ENCODE measurements at regions not wholly inside any gene's neighbourhood (a gene's known extent, or its start where the extent isn't known, plus 50 kb on each side); places are given as distances from the start of the nearest gene placed in this dataset.

- Histone ChIP-seq H2AFZ (no peak overlapping the region), H3K4me3 (no peak overlapping the region), H3K4me1 (ENCODE audit: insufficient read depth) (no peaks in the 10 kb centered on the region), H3K27me3 (replicated peaks; ENCODE audit: insufficient read depth) (no peaks in the 10 kb centered on the region), H3K9me2 (ENCODE audit: insufficient read depth) (no peaks in the 10 kb centered on the region), H4K20me1 (ENCODE audit: insufficient read depth) (no peaks in the 10 kb centered on the region), H3K4me2 (ENCODE audit: unreplicated experiment) (no peak overlapping the region), H3K27ac (no peak overlapping the region), H3K9me3 (ENCODE audit: low read depth) (no peaks in the 10 kb centered on the region), H3K36me3 (ENCODE audit: low read depth) (no peaks in the 10 kb centered on the region), H3F3A (ENCODE audit: insufficient read depth) (no peaks in the 10 kb centered on the region), H3K79me2 (ENCODE audit: insufficient read depth) (no peaks in the 10 kb centered on the region), H3K9ac (no peak overlapping the region)
- no peak for DNase-seq
- WGBS, 2 experiments (ENCODE audit: low coverage in 1 of 2, low lambda C conversion rate in 2 of 2, missing lambda C conversion rate in 2 of 2), result 28% methylated on average over 5 of the region's 5 CpGs
- no peak for TF ChIP-seq EZH2 (IDR thresholded peaks at IDR 0.05; ENCODE audit: insufficient read depth, poor library complexity, severe bottlenecking)
- no peak for TF ChIP-seq EZH2phosphoT487 (IDR thresholded peaks at IDR 0.05; ENCODE audit: insufficient read depth, low read depth)
- in situ Hi-C loops (cut with MboI), result no loop called here
Observed at GRCh38 chr4:31175242-31175910, 455.2 kb downstream of the PCDH7 start.

- H3K9ac ChIP-seq, result no peak overlapping the region
- H3K79me2 ChIP-seq (ENCODE audit: insufficient read depth), result no peaks in the 10 kb centered on the region
- TF ChIP-seq EZH2phosphoT487 (IDR thresholded peaks at IDR 0.05; ENCODE audit: insufficient read depth, low read depth) (no peak), EZH2 (IDR thresholded peaks at IDR 0.05; ENCODE audit: insufficient read depth, poor library complexity, severe bottlenecking) (no peak)
- H3K4me3 ChIP-seq, result no peak overlapping the region
- H2AFZ ChIP-seq, result no peak overlapping the region
- H3K27me3 ChIP-seq (replicated peaks; ENCODE audit: insufficient read depth), result no peaks in the 10 kb centered on the region
- H3K9me3 ChIP-seq (ENCODE audit: low read depth), result no peaks in the 10 kb centered on the region
- in situ Hi-C loops (cut with MboI), result no loop called here
- no peak overlapping the region for H3K4me2 ChIP-seq (ENCODE audit: unreplicated experiment)
- H3F3A ChIP-seq (ENCODE audit: insufficient read depth), result no peaks in the 10 kb centered on the region
- H3K4me1 ChIP-seq (ENCODE audit: insufficient read depth), result no peaks in the 10 kb centered on the region
- 27 to 45% methylated on average over 4 of the region's 4 CpGs for WGBS, 2 experiments (ENCODE audit: low coverage in 1 of 2, low lambda C conversion rate in 2 of 2, missing lambda C conversion rate in 2 of 2)
- no peaks in the 10 kb centered on the region for H3K36me3 ChIP-seq (ENCODE audit: low read depth)
- no peaks in the 10 kb centered on the region for H3K9me2 ChIP-seq (ENCODE audit: insufficient read depth)
- H3K27ac ChIP-seq, result no peak overlapping the region
- no peak for DNase-seq
- H4K20me1 ChIP-seq (ENCODE audit: insufficient read depth), result no peaks in the 10 kb centered on the region
Observed at GRCh38 chr4:31183256-31183655, 463.1 kb downstream of the PCDH7 start.

- Histone ChIP-seq H3K27me3 (replicated peaks; ENCODE audit: insufficient read depth) (no peaks in the 10 kb centered on the region), H3K4me3 (no peak overlapping the region), H3K79me2 (ENCODE audit: insufficient read depth) (no peaks in the 10 kb centered on the region), H3F3A (ENCODE audit: insufficient read depth) (no peaks in the 10 kb centered on the region), H3K9me3 (ENCODE audit: low read depth) (no peaks in the 10 kb centered on the region), H3K4me2 (ENCODE audit: unreplicated experiment) (no peak overlapping the region), H4K20me1 (ENCODE audit: insufficient read depth) (no peaks in the 10 kb centered on the region), H3K9me2 (ENCODE audit: insufficient read depth) (no peaks in the 10 kb centered on the region), H3K36me3 (ENCODE audit: low read depth) (no peaks in the 10 kb centered on the region), H3K9ac (no peak overlapping the region), H3K27ac (no peak overlapping the region), H2AFZ (no peak overlapping the region), H3K4me1 (ENCODE audit: insufficient read depth) (no peaks in the 10 kb centered on the region)
- DNase-seq, result no peak
- in situ Hi-C loops (cut with MboI), result no loop called here
- WGBS, 2 experiments (ENCODE audit: low coverage in 1 of 2, low lambda C conversion rate in 2 of 2, missing lambda C conversion rate in 2 of 2), result 68% methylated on average over 25 to 27 of the region's 28 CpGs
- TF ChIP-seq EZH2 (IDR thresholded peaks at IDR 0.05; ENCODE audit: insufficient read depth, poor library complexity, severe bottlenecking) (no peak), EZH2phosphoT487 (IDR thresholded peaks at IDR 0.05; ENCODE audit: insufficient read depth, low read depth) (no peak)
Observed at GRCh38 chr4:31185014-31185585, 464.9 kb downstream of the PCDH7 start.

DNA sequence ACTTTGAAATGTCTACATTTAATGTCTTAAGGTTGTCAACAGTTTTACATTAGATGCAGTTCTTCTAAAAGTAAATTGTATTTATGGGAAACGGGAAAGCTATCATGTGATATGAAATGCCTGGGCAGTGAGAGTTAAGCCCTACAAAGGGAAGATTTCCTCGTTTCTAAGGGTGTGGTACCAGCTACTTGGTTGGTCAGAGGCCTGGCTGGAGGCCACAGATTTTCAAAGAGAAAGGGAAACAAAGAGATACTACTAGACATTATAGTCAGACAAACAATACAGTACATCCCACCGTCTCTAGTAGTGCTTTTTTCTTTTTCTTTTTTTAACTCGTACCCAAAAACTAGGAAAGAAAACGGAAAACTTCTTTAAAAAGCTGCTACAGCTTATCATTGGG, 467.8 kb downstream of the PCDH7 start:
- 12 to 23% methylated on average over 5 of the region's 5 CpGs for WGBS, 2 experiments (ENCODE audit: low coverage in 1 of 2, low lambda C conversion rate in 2 of 2, missing lambda C conversion rate in 2 of 2)
- TF ChIP-seq EZH2 (IDR thresholded peaks at IDR 0.05; ENCODE audit: insufficient read depth, poor library complexity, severe bottlenecking), result no peak
- no peak for TF ChIP-seq EZH2phosphoT487 (IDR thresholded peaks at IDR 0.05; ENCODE audit: insufficient read depth, low read depth)
- H3K4me3 ChIP-seq, result no peak overlapping the region
- H3F3A ChIP-seq (ENCODE audit: insufficient read depth), result no peaks in the 10 kb centered on the region
- H3K4me1 ChIP-seq (ENCODE audit: insufficient read depth), result no peaks in the 10 kb centered on the region
- no peaks in the 10 kb centered on the region for H3K27me3 ChIP-seq (replicated peaks; ENCODE audit: insufficient read depth)
- no peak overlapping the region for H3K27ac ChIP-seq
- H4K20me1 ChIP-seq (ENCODE audit: insufficient read depth), result no peaks in the 10 kb centered on the region
- no peak overlapping the region for H3K9ac ChIP-seq
- H3K4me2 ChIP-seq (ENCODE audit: unreplicated experiment), result no peak overlapping the region
- H3K36me3 ChIP-seq (ENCODE audit: low read depth), result no peaks in the 10 kb centered on the region
- no peak for DNase-seq
- in situ Hi-C loops (cut with MboI), result no loop called here
- no peaks in the 10 kb centered on the region for H3K9me3 ChIP-seq (ENCODE audit: low read depth)
- no peak overlapping the region for H2AFZ ChIP-seq
- no peaks in the 10 kb centered on the region for H3K9me2 ChIP-seq (ENCODE audit: insufficient read depth)
- H3K79me2 ChIP-seq (ENCODE audit: insufficient read depth), result no peaks in the 10 kb centered on the region
